IMR-90 (cell line): ENCODE measurements at regions not wholly inside any gene's neighbourhood (a gene's known extent, or its start where the extent isn't known, plus 50 kb on each side); places are given as distances from the start of the nearest gene placed in this dataset.

Experiments
- ATAC-seq: fragments of 200-7000 bp; cut with Tn5 transposase; 2 replicates; pipeline ENCODE4 v1.9.1; 2020; ENCODE audit warnings: low read depth, mild to moderate bottlenecking, moderate library complexity
- BruUV-seq: library from RNA; stranded (reverse); fragments of 400-500 nt; replicated peaks from 2 replicates; lab custom pipeline; 2021; lab: Mats Ljungman, UMichigan
- CTCF ChIA-PET: fragments of 300-600 bp; formaldehyde crosslinking; extraction: SDS; loops from one replicate; lab custom pipeline; 2021; ENCODE audit warnings: antibody characterized with exemption; lab: Yijun Ruan, JAX
- POLR2A ChIA-PET: fragments of 300-600 bp; sonication (Branson Sonifier 250); formaldehyde crosslinking; loops from one replicate; lab custom pipeline; 2022; ENCODE audit warnings: antibody characterized with exemption; ENCODE audit not compliant: unreplicated experiment; lab: Charles Lee
- DNase-seq: peaks from one replicate; pipeline ENCODE4 v3.0.0; 2013
- H2AFZ ChIP-seq: replicated peaks from 2 replicates; pipeline ENCODE3; 2013; ENCODE audit warnings: low read length, mild to moderate bottlenecking; ENCODE audit not compliant: poor library complexity
- H2AK5ac ChIP-seq: 2 replicates; pipeline ENCODE4 v1.6.1; 2013; ENCODE audit warnings: low read depth, low read length, inconsistent platforms
- H2AK9ac ChIP-seq: replicated peaks from 2 replicates; pipeline ENCODE3; 2013; ENCODE audit warnings: mild to moderate bottlenecking, low read depth, low read length, moderate library complexity; ENCODE audit not compliant: poor library complexity
- H2BK120ac ChIP-seq: 2 replicates; pipeline ENCODE4 v1.6.1; 2013; ENCODE audit warnings: low read depth, low read length, inconsistent platforms
- H2BK15ac ChIP-seq: 3 replicates; pipeline ENCODE4 v1.6.1; 2013; ENCODE audit warnings: low read depth, low read length, inconsistent platforms
- H2BK20ac ChIP-seq: 2 replicates; pipeline ENCODE4 v1.6.1; 2013; ENCODE audit warnings: low read depth, mild to moderate bottlenecking, inconsistent platforms, low read length, moderate library complexity
- H2BK5ac ChIP-seq: 2 replicates; pipeline ENCODE4 v1.6.1; 2013; ENCODE audit warnings: mild to moderate bottlenecking, low read depth, low read length, inconsistent platforms; ENCODE audit not compliant: poor library complexity, severe bottlenecking
- H3K14ac ChIP-seq: replicated peaks from 2 replicates; pipeline ENCODE4 v1.6.1; 2013; ENCODE audit warnings: low read depth, low read length, inconsistent platforms
- H3K18ac ChIP-seq: 2 replicates; pipeline ENCODE4 v1.6.1; 2013; ENCODE audit warnings: low read depth, low read length, control low read depth
- H3K23ac ChIP-seq: 2 replicates; pipeline ENCODE4 v1.6.1; 2013; ENCODE audit warnings: low read depth, low read length, inconsistent platforms
- H3K27ac ChIP-seq: 2 replicates; pipeline ENCODE4 v1.5.1; 2013; ENCODE audit warnings: mild to moderate bottlenecking, control low read depth, low read length; ENCODE audit not compliant: insufficient read depth
- H3K27me3 ChIP-seq: 2 replicates; pipeline ENCODE4 v1.6.1; 2013; ENCODE audit warnings: low read length; ENCODE audit not compliant: control insufficient read depth, insufficient read depth
- H3K36me3 ChIP-seq: 2 replicates; pipeline ENCODE4 v1.6.1; 2013; ENCODE audit warnings: low read length, mixed read lengths; ENCODE audit not compliant: control insufficient read depth, insufficient read depth
- H3K4ac ChIP-seq: 2 replicates; pipeline ENCODE4 v1.6.1; 2013; ENCODE audit warnings: low read depth, low read length, inconsistent platforms
- H3K4me1 ChIP-seq: 2 replicates; pipeline ENCODE4 v1.6.1; 2013; ENCODE audit warnings: low read length, mixed read lengths; ENCODE audit not compliant: control insufficient read depth, insufficient read depth
- H3K4me2 ChIP-seq: 2 replicates; pipeline ENCODE4 v1.6.1; 2013; ENCODE audit warnings: low read depth, mild to moderate bottlenecking, control low read depth, low read length, moderate library complexity
- H3K4me3 ChIP-seq: 2 replicates; pipeline ENCODE4 v1.5.1; 2013; ENCODE audit warnings: low read depth, mild to moderate bottlenecking, control low read depth, low read length, moderate library complexity; ENCODE audit not compliant: insufficient read depth
- H3K56ac ChIP-seq: 2 replicates; pipeline ENCODE4 v1.6.1; 2013; ENCODE audit warnings: low read length, inconsistent platforms; ENCODE audit not compliant: insufficient read depth; ENCODE audit errors: extremely low read depth
- H3K79me1 ChIP-seq, 2 experiments: 2 replicates each; pipeline ENCODE4 v1.6.1; 2013; ENCODE audit warnings: low read length in 2 of 2, inconsistent platforms in 1 of 2, low read depth in 1 of 2
- H3K9ac ChIP-seq: 2 replicates; pipeline ENCODE4 v1.6.1; 2013; ENCODE audit warnings: low read depth, low read length, control low read depth
- H3K9me1 ChIP-seq: 2 replicates; pipeline ENCODE4 v1.6.1; 2013; ENCODE audit warnings: low read length, inconsistent platforms; ENCODE audit not compliant: insufficient read depth
- H3K9me3 ChIP-seq: 2 replicates; pipeline ENCODE4 v1.6.1; 2013; ENCODE audit warnings: low read length; ENCODE audit not compliant: control insufficient read depth, insufficient read depth
- H4K20me1 ChIP-seq: 2 replicates; pipeline ENCODE4 v1.6.1; 2013; ENCODE audit warnings: low read length, inconsistent platforms; ENCODE audit not compliant: insufficient read depth
- H4K5ac ChIP-seq: 2 replicates; pipeline ENCODE4 v1.6.1; 2013; ENCODE audit warnings: mild to moderate bottlenecking, low read depth, low read length, control low read depth
- H4K8ac ChIP-seq, 2 experiments: 2 replicates each; pipeline ENCODE4 v1.6.1; 2013; ENCODE audit warnings: low read depth in 2 of 2, low read length in 2 of 2, control low read depth in 1 of 2, inconsistent platforms in 1 of 2
- H4K91ac ChIP-seq: 2 replicates; pipeline ENCODE4 v1.6.1; 2013; ENCODE audit warnings: low read depth, low read length, inconsistent platforms; ENCODE audit not compliant: insufficient read depth
- BHLHE40 ChIP-seq: fragments of 150-350 bp; IDR thresholded peaks from 2 replicates; pipeline ENCODE4 v1.6.1; 2016; ENCODE audit warnings: mild to moderate bottlenecking, low read depth, low read length
- CEBPB ChIP-seq: IDR thresholded peaks from 2 replicates; pipeline ENCODE4 v1.6.1; 2012; ENCODE audit warnings: low read depth, low read length, improper control_type of control experiment
- CHD1 ChIP-seq: IDR thresholded peaks from 2 replicates; pipeline ENCODE4 v1.6.1; 2012; ENCODE audit warnings: low read depth, low read length, improper control_type of control experiment
- CTCF ChIP-seq: conservative IDR thresholded peaks from 2 replicates; pipeline ENCODE4 v1.5.1; 2012; ENCODE audit warnings: mild to moderate bottlenecking, low read depth, low read length, improper control_type of control experiment
- ELK1 ChIP-seq: fragments of 150-350 bp; IDR thresholded peaks from 2 replicates; pipeline ENCODE4 v1.6.1; 2016; ENCODE audit warnings: low read depth, mild to moderate bottlenecking, low read length, moderate library complexity, borderline replicate concordance
- FOS ChIP-seq: fragments of 150-350 bp; IDR thresholded peaks from 2 replicates; pipeline ENCODE4 v1.6.1; 2016; ENCODE audit warnings: low read depth, low read length
- MAFK ChIP-seq: IDR thresholded peaks from 2 replicates; pipeline ENCODE4 v1.6.1; 2012; ENCODE audit warnings: low read depth, low read length, improper control_type of control experiment
- MAZ ChIP-seq: IDR thresholded peaks from 2 replicates; pipeline ENCODE4 v1.6.1; 2012; ENCODE audit warnings: low read depth, mild to moderate bottlenecking, low read length, improper control_type of control experiment, moderate library complexity, borderline replicate concordance
- MXI1 ChIP-seq: IDR thresholded peaks from 2 replicates; pipeline ENCODE4 v1.6.1; 2012; ENCODE audit warnings: low read depth, mild to moderate bottlenecking, low read length, moderate library complexity, borderline replicate concordance
- NFE2L2 ChIP-seq: fragments of 150-350 bp; IDR thresholded peaks from 2 replicates; pipeline ENCODE4 v1.6.1; 2016; ENCODE audit warnings: low read depth, mild to moderate bottlenecking, low read length
- POLR2A ChIP-seq: IDR thresholded peaks from 2 replicates; pipeline ENCODE4 v1.6.1; 2012; ENCODE audit warnings: mild to moderate bottlenecking, low read depth, low read length
- RAD21 ChIP-seq: IDR thresholded peaks from 2 replicates; pipeline ENCODE4 v1.6.1; 2012; ENCODE audit warnings: low read length, improper control_type of control experiment
- RCOR1 ChIP-seq: IDR thresholded peaks from 2 replicates; pipeline ENCODE4 v1.6.1; 2012; ENCODE audit warnings: mild to moderate bottlenecking, low read length, improper control_type of control experiment; ENCODE audit not compliant: insufficient replicate concordance
- RFX5 ChIP-seq: IDR thresholded peaks from 2 replicates; pipeline ENCODE4 v1.8.0; 2012; ENCODE audit warnings: low read depth, mild to moderate bottlenecking, low read length, moderate library complexity
- SMC3 ChIP-seq: fragments of 150-350 bp; IDR thresholded peaks from 2 replicates; pipeline ENCODE4 v1.6.1; 2016; ENCODE audit warnings: low read depth, mild to moderate bottlenecking, antibody characterized with exemption, low read length, moderate library complexity
- USF2 ChIP-seq: fragments of 150-350 bp; IDR thresholded peaks from 2 replicates; pipeline ENCODE4 v1.6.1; 2017; ENCODE audit warnings: mild to moderate bottlenecking, antibody characterized with exemption, low read length, low read depth
- WGBS, 2 experiments: methylation state at CpG; one replicate each; pipeline versions ENCODE4 v1.1.5 to v1.1.7; 2013; ENCODE audit warnings: missing lambda C conversion rate in 2 of 2; ENCODE audit not compliant: insufficient read length in 1 of 2; ENCODE audit errors: extremely low coverage in 2 of 2; 5-methylcytosine and 5-hydroxymethylcytosine counted together
- dilution Hi-C: fragments of 300-500 bp; cut with HindIII; formaldehyde crosslinking; loops from one replicate; pipeline ENCODE4 v1.14.3; 2018; ENCODE audit warnings: low sequenced_read_pairs; ENCODE audit not compliant: unreplicated experiment
- in situ Hi-C: fragments of 300-500 bp; cut with MboI; formaldehyde crosslinking; loops from 3 replicates; pipeline ENCODE4 v1.14.3; 2019; ENCODE audit warnings: low sequenced_read_pairs, inconsistent platforms, mixed read lengths
- intact Hi-C: fragments of 100-400 bp; cut with micrococcal nuclease; formaldehyde crosslinking; loops from 2 replicates; pipeline ENCODE4 v1.10.0; 2022

GRCh38 chr12:60921541-60921940 is 1325.7 kb downstream of the SLC16A7 start:
- no peak overlapping the region for H3K23ac ChIP-seq
- no peak overlapping the region for H3K14ac ChIP-seq
- ATAC-seq, result no peak
- H3K4me3 ChIP-seq, result no peak overlapping the region
- BruUV-seq, result no TSS peak
- no peak overlapping the region for H4K8ac ChIP-seq
- no peaks in the 10 kb centered on the region for H4K20me1 ChIP-seq
- H3K9ac ChIP-seq, result no peak overlapping the region
- no peaks in the 10 kb centered on the region for H3K9me3 ChIP-seq
- TF ChIP-seq POLR2A (no peak), FOS (no peak), RCOR1 (no peak), RAD21 (no peak), MXI1 (no peak), ELK1 (no peak), CEBPB (no peak), SMC3 (no peak), BHLHE40 (no peak), CHD1 (no peak), MAZ (no peak), MAFK (no peak), NFE2L2 (no peak), RFX5 (no peak), CTCF (no peak), USF2 (no peak)
- H2AK9ac ChIP-seq, result no peak overlapping the region
- no peaks in the 10 kb centered on the region for H3K27me3 ChIP-seq
- no peak overlapping the region for H4K5ac ChIP-seq
- H2AFZ ChIP-seq, result no peak overlapping the region
- no peak overlapping the region for H2BK120ac ChIP-seq
- in situ Hi-C loops, result no loop called here
- no peak overlapping the region for H2AK5ac ChIP-seq
- no peak overlapping the region for H3K27ac ChIP-seq
- intact Hi-C loops, result no loop called here
- ChIA-PET POLR2A (no interaction called here), CTCF (no interaction called here)
- H3K18ac ChIP-seq, result no peak overlapping the region
- H2BK15ac ChIP-seq, result no peak overlapping the region
- DNase-seq, result no peak
- no peak overlapping the region for H3K56ac ChIP-seq
- H3K9me1 ChIP-seq, result no peaks in the 10 kb centered on the region
- no peaks in the 10 kb centered on the region for H3K79me1 ChIP-seq
- no peak overlapping the region for H2BK5ac ChIP-seq
- H4K91ac ChIP-seq, result no peak overlapping the region
- no peak overlapping the region for H2BK20ac ChIP-seq
- H3K4me2 ChIP-seq, result no peak overlapping the region
- no peak overlapping the region for H3K4ac ChIP-seq
- H3K4me1 ChIP-seq, result no peaks in the 10 kb centered on the region
- no peaks in the 10 kb centered on the region for H3K36me3 ChIP-seq
- no CpG with 5 or more reads among the region's 4 CpGs for WGBS, 2 experiments
- dilution Hi-C loops, result no loop called here
